Muscle layer of colon (tissue), 2 donors: ENCODE measurements at regions not wholly inside any gene's neighbourhood (a gene's known extent, or its start where the extent isn't known, plus 50 kb on each side); places are given as distances from the start of the nearest gene placed in this dataset.
"Not testable (repeated sequence)": the region's sequence is repeated elsewhere in the genome, so short reads cannot be mapped to it uniquely, and the experiment has no call there.

Experiments used
- H3K27ac ChIP-seq: one replicate; pipeline ENCODE4 v1.7.0; 2013; ENCODE audit warnings: low read depth, mild to moderate bottlenecking, low read length, moderate library complexity
- H3K27me3 ChIP-seq, 2 donors: one replicate each; pipeline ENCODE4 v1.7.0; 2013; ENCODE audit warnings: low read length in 2 of 2, mild to moderate bottlenecking in 2 of 2; ENCODE audit not compliant: insufficient read depth in 2 of 2, control insufficient read depth in 1 of 2
- H3K36me3 ChIP-seq: one replicate; pipeline ENCODE4 v1.7.0; 2013; ENCODE audit warnings: mild to moderate bottlenecking, low read length; ENCODE audit not compliant: insufficient read depth
- H3K4me1 ChIP-seq: one replicate; pipeline ENCODE4 v1.7.0; 2013; ENCODE audit warnings: mild to moderate bottlenecking, low read length; ENCODE audit not compliant: insufficient read depth
- H3K4me3 ChIP-seq, 2 donors: one replicate each; pipeline ENCODE4 v1.7.0; 2013; ENCODE audit warnings: low read length in 2 of 2, low read depth in 1 of 2, mild to moderate bottlenecking in 1 of 2, moderate library complexity in 1 of 2
- H3K9ac ChIP-seq: one replicate; pipeline ENCODE4 v1.7.0; 2013; ENCODE audit warnings: low read length
- H3K9me3 ChIP-seq: one replicate; pipeline ENCODE4 v1.7.0; 2013; ENCODE audit warnings: mild to moderate bottlenecking, low read length
- donor health status: abdominal sarcoma.
- donor health status: Adenocarcinoma of cecum.

DNA sequence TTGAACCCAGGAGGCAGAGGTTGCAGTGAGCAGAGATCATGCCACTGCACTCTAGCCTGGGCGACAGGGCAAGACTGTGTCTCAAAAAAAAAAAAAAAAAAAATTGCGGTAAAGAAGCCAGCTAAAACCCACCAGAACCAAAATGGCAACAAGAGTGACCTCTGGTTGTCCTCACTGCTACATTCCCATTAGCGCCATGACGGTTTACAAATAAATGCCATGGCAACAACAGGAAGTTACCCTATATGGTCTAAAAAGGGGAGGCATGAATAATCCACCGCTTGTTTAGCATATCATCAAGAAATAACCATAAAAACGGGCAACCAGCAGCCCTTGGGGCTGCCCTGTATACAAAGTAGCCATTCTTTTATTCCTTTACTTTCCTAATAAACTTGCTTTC is 242.4 kb downstream of the SKIDA1 start:
- H3K36me3 ChIP-seq, H3K4me1 ChIP-seq: not testable (repeated sequence)

DNA sequence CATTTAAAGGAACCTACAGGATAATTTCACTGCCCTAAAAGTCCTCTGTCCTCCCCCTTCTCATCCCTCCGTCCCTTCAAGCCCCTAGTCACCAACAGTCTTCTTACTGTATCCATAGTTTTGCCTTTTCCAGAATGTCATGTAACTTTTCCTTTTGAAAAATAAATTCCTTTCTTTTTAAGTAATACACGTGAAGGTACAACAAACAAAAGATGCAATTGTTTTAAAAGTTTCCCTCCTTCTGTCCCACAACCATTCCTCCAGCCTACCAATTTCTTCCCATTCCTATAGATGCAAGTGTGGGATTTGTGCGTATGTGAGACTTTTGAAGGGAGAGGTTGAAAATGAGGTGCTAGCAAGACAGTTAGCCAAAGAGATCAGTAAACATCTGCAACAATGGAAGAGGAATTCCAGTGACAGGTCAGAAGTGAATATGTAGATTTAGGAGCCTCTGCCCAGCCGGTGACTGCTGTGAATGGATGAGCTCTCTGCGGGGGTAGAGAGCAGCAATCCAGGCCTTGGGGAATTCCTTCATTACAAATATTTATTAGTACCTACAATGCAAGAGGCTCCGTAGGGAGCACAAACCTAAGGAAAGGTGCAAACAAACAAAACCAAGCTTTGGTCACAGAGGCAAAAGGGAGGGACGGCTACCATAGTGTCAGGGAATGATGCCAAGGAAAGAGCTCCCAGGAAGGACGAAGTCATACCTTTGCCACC is 243.6 kb downstream of the SKIDA1 start:
- Histone ChIP-seq H3K4me1 (no peaks in the 10 kb centered on the region), H3K36me3 (no peaks in the 10 kb centered on the region), H3K27ac (no peak overlapping the region), H3K4me3 (no peak overlapping the region), H3K9ac (no peak overlapping the region), H3K9me3 (no peaks in the 10 kb centered on the region), H3K27me3 (no peaks in the 10 kb centered on the region)

More for the DNA sequence above, 242.4 kb downstream of the SKIDA1 start:
- H3K27me3 ChIP-seq, H3K9me3 ChIP-seq, H3K4me3 ChIP-seq, H3K27ac ChIP-seq, H3K9ac ChIP-seq: not testable (repeated sequence)

DNA sequence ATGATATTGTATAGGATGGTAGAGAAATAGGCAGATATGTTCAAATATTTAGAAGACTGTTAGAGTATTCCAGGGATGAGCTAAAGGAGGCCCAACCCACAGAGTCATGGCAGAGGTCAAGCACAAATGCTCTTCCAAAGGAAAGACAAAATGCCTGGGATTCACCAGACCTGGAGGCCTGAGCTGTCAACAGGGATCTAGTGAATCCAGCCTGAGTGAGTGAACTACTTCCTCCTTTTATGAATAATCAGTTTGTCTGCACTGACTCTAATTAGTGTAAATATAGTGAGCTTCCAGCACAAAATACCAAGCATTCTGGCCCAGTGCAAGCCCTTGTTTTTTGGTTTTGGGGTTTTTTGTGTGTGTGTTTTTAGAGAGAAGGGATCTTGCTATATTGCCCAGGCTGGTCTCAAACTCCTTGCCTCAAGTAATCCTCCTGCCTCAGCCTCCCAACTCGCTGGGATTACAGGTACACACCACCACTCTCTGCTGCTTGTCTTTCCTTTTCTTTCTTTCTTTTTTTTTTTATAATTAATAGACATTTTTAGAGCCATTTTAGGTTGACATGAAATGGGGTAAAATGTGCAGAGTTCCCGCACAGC is 244.4 kb downstream of the SKIDA1 start:
- Histone ChIP-seq H3K36me3 (no peaks in the 10 kb centered on the region), H3K27me3 (no peaks in the 10 kb centered on the region), H3K4me3 (no peak overlapping the region), H3K27ac (no peak overlapping the region), H3K9ac (no peak overlapping the region), H3K9me3 (no peaks in the 10 kb centered on the region), H3K4me1 (no peaks in the 10 kb centered on the region)

DNA sequence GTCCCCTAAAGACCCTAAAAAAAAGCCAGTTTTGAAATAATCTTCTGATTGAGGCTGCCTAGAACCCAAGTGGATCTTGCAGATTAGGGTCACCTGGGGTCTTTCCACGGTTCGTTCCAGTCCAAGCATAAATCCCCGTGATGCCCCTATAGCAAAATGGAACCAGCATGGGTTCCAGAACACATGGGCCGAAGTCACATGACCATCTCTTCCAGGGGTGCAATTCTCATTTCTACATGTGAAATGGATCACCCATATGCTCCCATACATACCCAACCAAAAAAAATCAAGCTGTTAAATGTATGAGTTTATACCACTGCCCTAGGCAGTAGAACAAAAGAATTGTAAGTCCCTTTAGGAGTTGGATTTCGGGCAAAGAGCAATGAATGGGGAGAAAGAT is 245.4 kb downstream of the SKIDA1 start:
- Histone ChIP-seq H3K27ac (no peak overlapping the region), H3K4me1 (no peaks in the 10 kb centered on the region), H3K27me3 (no peaks in the 10 kb centered on the region), H3K9ac (no peak overlapping the region), H3K36me3 (no peaks in the 10 kb centered on the region), H3K9me3 (no peaks in the 10 kb centered on the region), H3K4me3 (no peak overlapping the region)

DNA sequence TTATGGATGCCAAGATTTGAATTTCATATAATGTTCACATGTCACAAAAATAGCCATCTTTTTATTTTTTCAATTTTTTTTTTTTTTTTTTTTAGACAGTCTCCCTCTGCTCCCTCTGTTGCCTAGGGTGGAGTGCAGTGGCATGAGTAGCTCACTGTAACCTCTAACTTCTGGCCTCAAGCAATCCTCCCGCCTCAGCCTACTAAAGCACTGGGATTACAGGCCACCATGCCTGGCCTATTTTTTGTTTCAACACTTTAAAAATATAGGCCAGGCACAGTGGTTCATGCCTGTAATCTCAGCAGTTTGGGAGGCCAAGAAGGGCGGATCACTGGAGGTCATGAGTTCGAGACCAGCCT is 246.3 kb downstream of the SKIDA1 start:
- Histone ChIP-seq H3K27ac (no peak overlapping the region), H3K36me3 (no peaks in the 10 kb centered on the region), H3K27me3 (no peaks in the 10 kb centered on the region), H3K9ac (no peak overlapping the region), H3K4me1 (no peaks in the 10 kb centered on the region), H3K4me3 (no peak overlapping the region), H3K9me3 (no peaks in the 10 kb centered on the region)

DNA sequence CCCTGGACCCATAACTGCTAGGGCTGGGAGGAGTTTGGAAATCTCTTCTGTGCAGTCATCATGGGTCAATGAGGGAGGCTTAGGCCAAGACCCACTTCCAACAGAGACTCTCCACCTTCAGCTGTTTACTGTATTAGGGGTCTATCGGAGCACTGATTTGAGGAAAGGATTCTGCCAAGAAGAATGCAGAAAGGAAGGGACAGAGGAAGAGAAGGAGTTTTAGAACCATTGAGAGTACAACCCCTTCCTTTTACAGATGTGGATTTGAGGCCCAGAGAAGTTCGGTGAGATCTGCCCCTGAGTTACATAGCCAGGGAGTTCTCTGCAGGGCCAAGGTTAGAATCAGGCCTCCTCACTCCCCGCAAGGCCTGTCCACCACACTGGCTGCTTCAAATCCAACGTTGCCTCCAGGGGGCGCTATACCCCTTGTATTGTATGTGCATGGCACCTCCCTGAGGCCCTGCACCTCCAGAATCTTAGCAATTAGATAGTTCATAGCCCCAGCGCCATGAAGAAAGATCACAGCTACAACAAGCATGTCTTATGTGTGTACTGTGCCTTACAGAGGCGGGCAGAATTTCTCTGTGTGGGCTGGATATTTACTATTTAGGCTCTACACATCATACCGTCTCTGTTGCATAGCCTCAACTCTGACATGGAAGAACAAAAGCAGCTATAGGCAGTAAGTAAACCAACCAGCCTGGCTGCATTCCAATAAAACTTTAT is 246.8 kb downstream of the SKIDA1 start:
- Histone ChIP-seq H3K36me3 (no peaks in the 10 kb centered on the region), H3K4me3 (no peak overlapping the region), H3K4me1 (no peaks in the 10 kb centered on the region), H3K27ac (no peak overlapping the region), H3K9ac (no peak overlapping the region), H3K9me3 (no peaks in the 10 kb centered on the region), H3K27me3 (no peaks in the 10 kb centered on the region)

DNA sequence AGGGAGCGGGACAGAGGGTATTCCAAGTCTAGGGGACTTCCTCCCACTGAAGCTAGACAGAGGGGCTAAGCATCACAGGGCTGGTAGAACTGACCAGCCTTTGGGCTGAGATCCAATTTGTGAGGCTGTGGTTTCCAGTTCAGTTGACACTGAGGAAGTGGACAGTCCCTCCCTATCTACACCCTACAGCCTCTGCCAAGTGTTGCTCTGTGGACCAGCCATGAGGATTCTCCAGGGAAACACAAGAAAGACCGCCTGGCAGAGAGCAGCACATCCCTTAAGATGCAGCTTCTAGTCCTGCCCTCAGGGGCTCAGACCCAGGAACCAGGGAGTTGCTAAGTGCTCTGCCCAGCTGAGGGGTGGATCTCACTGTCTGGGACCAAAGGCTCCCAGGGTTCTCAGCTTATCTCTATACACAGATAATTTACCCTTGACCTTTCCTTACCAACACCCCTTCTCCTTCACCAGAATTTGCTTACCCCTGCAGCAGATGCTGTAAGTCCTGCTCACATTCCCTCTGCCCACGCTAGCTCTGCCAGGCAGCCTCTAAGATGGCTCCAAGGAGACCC is 252.0 kb downstream of the SKIDA1 start:
- Histone ChIP-seq H3K4me1 (no peaks in the 10 kb centered on the region), H3K27ac (no peak overlapping the region), H3K36me3 (no peaks in the 10 kb centered on the region), H3K4me3 (no peak overlapping the region), H3K27me3 (no peaks in the 10 kb centered on the region), H3K9me3 (no peaks in the 10 kb centered on the region), H3K9ac (no peak overlapping the region)

DNA sequence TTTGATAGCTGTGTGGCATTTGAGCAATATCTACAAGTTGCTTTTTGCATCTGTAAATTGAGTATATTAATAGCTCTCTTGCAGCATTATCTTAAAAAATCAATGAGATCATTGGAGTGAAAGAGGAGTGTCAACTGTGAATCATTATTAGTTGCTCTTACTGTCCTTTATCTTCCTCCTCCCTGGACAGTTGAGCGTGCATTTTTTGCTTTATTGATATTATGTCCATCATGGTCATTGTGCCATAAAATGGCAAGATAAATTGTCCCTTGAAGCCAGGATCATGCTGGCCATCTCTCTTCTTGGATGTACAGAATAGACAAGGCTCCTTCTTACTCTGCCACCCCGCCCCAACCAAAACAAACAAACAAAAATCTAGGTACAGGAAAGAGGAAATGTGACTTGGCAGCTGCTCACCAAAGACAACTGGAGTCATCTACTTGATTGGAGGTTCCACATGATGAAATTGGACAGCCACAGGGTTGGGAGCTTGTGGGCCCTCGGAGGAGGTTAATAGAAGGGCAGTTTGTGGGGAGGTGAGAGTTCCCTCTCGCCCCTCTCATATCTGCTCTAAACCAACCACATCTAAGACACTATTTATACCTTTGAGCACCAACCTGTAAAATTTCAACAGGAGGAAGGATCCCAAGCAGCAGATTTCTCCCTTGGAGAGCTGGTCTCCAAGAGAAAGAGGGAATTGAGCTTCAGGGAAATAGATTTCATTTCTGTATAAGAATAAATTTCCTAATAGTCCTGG is 252.7 kb downstream of the SKIDA1 start:
- Histone ChIP-seq H3K27ac (no peak overlapping the region), H3K9me3 (no peaks in the 10 kb centered on the region), H3K27me3 (no peaks in the 10 kb centered on the region), H3K4me1 (no peaks in the 10 kb centered on the region), H3K9ac (no peak overlapping the region), H3K36me3 (no peaks in the 10 kb centered on the region), H3K4me3 (no peak overlapping the region)

DNA sequence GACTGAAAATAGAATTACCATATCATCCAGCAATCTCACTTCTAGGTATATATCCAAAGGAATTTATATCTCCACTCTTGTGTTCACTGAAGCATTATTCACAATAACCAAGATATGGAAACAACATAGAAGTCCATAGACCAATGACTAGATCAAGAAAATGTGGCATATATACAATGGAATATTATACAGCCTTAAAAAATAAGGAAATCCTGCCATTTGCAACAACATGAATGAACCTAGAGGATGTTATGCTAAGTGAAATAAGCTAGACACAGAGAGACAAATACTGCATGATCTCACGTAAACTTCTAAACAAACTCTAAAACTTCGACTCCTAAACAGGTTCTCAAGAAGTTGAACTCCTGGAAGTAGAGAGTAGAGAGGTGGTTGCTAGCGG is 254.5 kb downstream of the SKIDA1 start:
- H3K27me3 ChIP-seq: no peaks in the 10 kb centered on the region
- H3K9me3 ChIP-seq: no peaks in the 10 kb centered on the region
- no peak overlapping the region for H3K27ac ChIP-seq
- no peak overlapping the region for H3K9ac ChIP-seq
- no peaks in the 10 kb centered on the region for H3K36me3 ChIP-seq
- no peak overlapping the region for H3K4me3 ChIP-seq
- no peaks in the 10 kb centered on the region for H3K4me1 ChIP-seq

DNA sequence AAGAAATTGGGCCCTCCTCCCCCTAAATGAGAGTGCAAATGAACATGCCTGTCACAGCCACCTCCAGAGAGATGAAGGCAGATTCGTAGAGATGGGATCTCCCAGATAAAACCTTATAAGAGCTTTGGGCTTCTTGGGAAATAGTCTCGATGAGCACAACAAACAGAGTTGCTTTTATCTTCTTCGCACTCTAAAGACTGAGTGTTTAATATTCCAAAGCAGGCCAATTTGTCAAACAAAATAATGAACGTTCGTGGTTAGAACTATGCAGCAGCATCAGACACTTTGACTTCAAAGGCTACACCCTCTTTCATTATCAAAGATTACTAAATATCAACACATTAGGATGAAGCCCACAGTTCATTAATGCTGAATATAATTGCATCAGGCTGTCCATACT is 256.2 kb downstream of the SKIDA1 start:
- H3K4me3 ChIP-seq: no peak overlapping the region
- H3K4me1 ChIP-seq: no peaks in the 10 kb centered on the region
- no peak overlapping the region for H3K9ac ChIP-seq
- no peaks in the 10 kb centered on the region for H3K36me3 ChIP-seq
- no peaks in the 10 kb centered on the region for H3K9me3 ChIP-seq
- no peak overlapping the region for H3K27ac ChIP-seq
- H3K27me3 ChIP-seq: no peaks in the 10 kb centered on the region

DNA sequence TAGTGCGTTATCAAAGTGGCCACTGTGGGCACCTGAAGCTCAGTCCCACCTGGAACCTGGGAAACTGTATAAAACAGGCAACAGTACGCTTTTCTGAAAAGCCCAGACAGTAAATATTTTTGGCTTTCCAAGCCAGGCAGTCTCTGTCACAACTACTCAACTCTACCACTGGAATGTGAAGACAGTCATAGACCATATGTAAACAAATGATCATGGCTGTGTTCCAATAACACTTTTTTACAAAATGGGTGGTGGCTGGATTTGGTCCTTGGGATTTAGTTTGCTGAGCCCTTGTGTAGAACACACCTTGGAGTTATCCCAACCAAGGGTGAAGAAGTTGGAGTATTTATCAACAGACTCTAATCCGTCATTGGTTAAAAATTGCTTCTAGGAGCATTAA is 259.9 kb downstream of the SKIDA1 start:
- H3K9ac ChIP-seq: no peak overlapping the region
- H3K36me3 ChIP-seq: no peaks in the 10 kb centered on the region
- no peak overlapping the region for H3K27ac ChIP-seq
- no peaks in the 10 kb centered on the region for H3K4me1 ChIP-seq
- H3K27me3 ChIP-seq: no peaks in the 10 kb centered on the region
- no peak overlapping the region for H3K4me3 ChIP-seq
- no peaks in the 10 kb centered on the region for H3K9me3 ChIP-seq
